Lung (tissue), 11 donors: ENCODE measurements at regions not wholly inside any gene's neighbourhood (a gene's known extent, or its start where the extent isn't known, plus 50 kb on each side); places are given as distances from the start of the nearest gene placed in this dataset.

Experiments
- ATAC-seq: fragments of 200-7000 bp; cut with Tn5 transposase; one replicate; pipeline ENCODE4 v1.9.1; 2020; ENCODE audit warnings: moderate number of reproducible peaks; ENCODE audit not compliant: insufficient read depth, low FRiP score
- DNase-seq, 3 donors: peaks; one replicate each; pipeline ENCODE4 v3.0.0-alpha.2; 2013 to 2017
- H3K27ac ChIP-seq, 2 donors: one replicate each; pipeline ENCODE4 v1.5.1; 2013; ENCODE audit warnings: mild to moderate bottlenecking in 2 of 2, moderate library complexity in 2 of 2, control low read depth in 1 of 2, inconsistent platforms in 1 of 2, low read depth in 1 of 2, low read length in 1 of 2
- H3K27me3 ChIP-seq, 3 donors: one replicate each; pipeline ENCODE4 v1.5.1; 2013; ENCODE audit warnings: low read length in 2 of 3; ENCODE audit not compliant: control insufficient read depth in 3 of 3, insufficient read depth in 3 of 3
- H3K36me3 ChIP-seq, 4 donors: one replicate each; pipeline ENCODE4 v1.5.1; 2013; ENCODE audit warnings: low read length in 4 of 4, mild to moderate bottlenecking in 1 of 4, moderate library complexity in 1 of 4; ENCODE audit not compliant: control insufficient read depth in 4 of 4, insufficient read depth in 4 of 4
- H3K4me1 ChIP-seq, 5 donors: one replicate each; pipeline ENCODE4 v1.5.1; 2013; ENCODE audit warnings: low read length in 5 of 5, mild to moderate bottlenecking in 2 of 5, moderate library complexity in 1 of 5; ENCODE audit not compliant: control insufficient read depth in 5 of 5, insufficient read depth in 5 of 5
- H3K4me3 ChIP-seq: one replicate; pipeline ENCODE4 v1.5.1; 2013; ENCODE audit warnings: mild to moderate bottlenecking, control low read depth, moderate library complexity
- H3K9ac ChIP-seq, 2 donors: one replicate each; pipeline ENCODE4 v1.5.1; 2013; ENCODE audit warnings: low read length in 2 of 2, control low read depth in 1 of 2; ENCODE audit not compliant: insufficient read depth in 1 of 2
- H3K9me3 ChIP-seq, 4 donors: one replicate each; pipeline ENCODE4 v1.5.1; 2013; ENCODE audit warnings: low read length in 3 of 4, mild to moderate bottlenecking in 1 of 4, moderate library complexity in 1 of 4; ENCODE audit not compliant: control insufficient read depth in 4 of 4, insufficient read depth in 3 of 4
- whole genome bisulfite sequencing, 2 donors: extraction: QIAGEN DNeasy Blood & Tissue Kit; methylation state at CpG; one replicate each; pipeline ENCODE4 v1.1.7; 2013; 5-methylcytosine and 5-hydroxymethylcytosine counted together
- TF ChIP-seq, protein P1 (sequence below): IDR thresholded peaks from 2 replicates; pipeline ENCODE4 v1.5.1; 2012; ENCODE audit warnings: mild to moderate bottlenecking; ENCODE audit errors: control extremely low read depth, extremely low read depth
- donor health status: control.
- donor health status: control.
- donor health status: Bipolar disorder and iron deficiency.
- donor health status: healthy.
- donor health status: DM: yes; HTN: yes; CAD: no.

GRCh38 chr7:46742601-46743000 lies 821.5 kb upstream of the IGFBP3 start:
- TF ChIP-seq, protein P1, sequence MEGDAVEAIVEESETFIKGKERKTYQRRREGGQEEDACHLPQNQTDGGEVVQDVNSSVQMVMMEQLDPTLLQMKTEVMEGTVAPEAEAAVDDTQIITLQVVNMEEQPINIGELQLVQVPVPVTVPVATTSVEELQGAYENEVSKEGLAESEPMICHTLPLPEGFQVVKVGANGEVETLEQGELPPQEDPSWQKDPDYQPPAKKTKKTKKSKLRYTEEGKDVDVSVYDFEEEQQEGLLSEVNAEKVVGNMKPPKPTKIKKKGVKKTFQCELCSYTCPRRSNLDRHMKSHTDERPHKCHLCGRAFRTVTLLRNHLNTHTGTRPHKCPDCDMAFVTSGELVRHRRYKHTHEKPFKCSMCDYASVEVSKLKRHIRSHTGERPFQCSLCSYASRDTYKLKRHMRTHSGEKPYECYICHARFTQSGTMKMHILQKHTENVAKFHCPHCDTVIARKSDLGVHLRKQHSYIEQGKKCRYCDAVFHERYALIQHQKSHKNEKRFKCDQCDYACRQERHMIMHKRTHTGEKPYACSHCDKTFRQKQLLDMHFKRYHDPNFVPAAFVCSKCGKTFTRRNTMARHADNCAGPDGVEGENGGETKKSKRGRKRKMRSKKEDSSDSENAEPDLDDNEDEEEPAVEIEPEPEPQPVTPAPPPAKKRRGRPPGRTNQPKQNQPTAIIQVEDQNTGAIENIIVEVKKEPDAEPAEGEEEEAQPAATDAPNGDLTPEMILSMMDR: no peak
- no peak overlapping the region for H3K4me3 ChIP-seq
- H3K27ac ChIP-seq: no peak overlapping the region
- no peak overlapping the region for H3K9ac ChIP-seq
- H3K9me3 ChIP-seq: peaks cover 0 to 2% (median 0%) of the 10 kb centered on the region in 4 donors
- no peaks in the 10 kb centered on the region for H3K27me3 ChIP-seq
- H3K4me1 ChIP-seq: no peaks in the 10 kb centered on the region
- no peak for DNase-seq
- WGBS, 2 donors: 91 to 92% methylated on average over 6 of the region's 6 CpGs
- no peak for ATAC-seq
- no peaks in the 10 kb centered on the region for H3K36me3 ChIP-seq

- H3K4me1 ChIP-seq: no peaks in the 10 kb centered on the region
- H3K36me3 ChIP-seq: no peaks in the 10 kb centered on the region
- peak in 1 of 3 donors; percentile 18 for DNase-seq
- H3K4me3 ChIP-seq: no peak overlapping the region
- 77 to 87% methylated on average over 4 of the region's 4 CpGs for WGBS, 2 donors
- H3K27ac ChIP-seq: no peak overlapping the region
- no peak overlapping the region for H3K9ac ChIP-seq
- H3K9me3 ChIP-seq: peaks cover 0 to 2% (median 0%) of the 10 kb centered on the region in 4 donors
- ATAC-seq: no peak
- TF ChIP-seq, protein P1: no peak
- H3K27me3 ChIP-seq: no peaks in the 10 kb centered on the region
Observed at GRCh38 chr7:46741938-46742540, 821.0 kb upstream of the IGFBP3 start.

- Histone ChIP-seq H3K27ac (no peak overlapping the region), H3K4me3 (no peak overlapping the region), H3K36me3 (no peaks in the 10 kb centered on the region), H3K9ac (no peak overlapping the region), H3K9me3 (peaks cover 0 to 1% (median 0%) of the 10 kb centered on the region in 4 donors), H3K4me1 (no peaks in the 10 kb centered on the region), H3K27me3 (no peaks in the 10 kb centered on the region)
- TF ChIP-seq, protein P1: no peak
- 92 to 93% methylated on average over 9 of the region's 9 CpGs for WGBS, 2 donors
- no peak for DNase-seq
- no peak for ATAC-seq
Observed at GRCh38 chr7:46741181-46741580, 820.1 kb upstream of the IGFBP3 start.
